ENCODE measurements at regions not wholly inside any gene's neighbourhood (a gene's known extent, or its start where the extent isn't known, plus 50 kb on each side); places are given as distances from the start of the nearest gene placed in this dataset.

GRCh38 chr12:42916143-42916542 is 326.6 kb upstream of the PRICKLE1 start:
- no peak overlapping the region for H3K9ac ChIP-seq (ENCODE audit: control insufficient read depth, extremely low read depth, insufficient read depth, low read length)
- no peaks in the 10 kb centered on the region for H3K36me3 ChIP-seq (ENCODE audit: control insufficient read depth in 2 of 2, extremely low read depth in 1 of 2, insufficient read depth in 2 of 2, low read length in 2 of 2)
- peak; percentile 41 for FAIRE-seq
- dilution Hi-C loops (cut with MboI; ENCODE audit: extremely low pct_ligation_motif_present, low sequenced_read_pairs) = no loop called here
- no peak overlapping the region for H2AFZ ChIP-seq (ENCODE audit: control insufficient read depth, low read length)
- no peak overlapping the region for H3K4me2 ChIP-seq (ENCODE audit: control insufficient read depth, extremely low read depth, insufficient read depth, low read depth, low read length)
- H3K9me1 ChIP-seq (ENCODE audit: control insufficient read depth, extremely low read depth, insufficient read depth, low read length) = no peaks in the 10 kb centered on the region
- H3K79me2 ChIP-seq (ENCODE audit: control insufficient read depth, insufficient read depth, low read length) = no peaks in the 10 kb centered on the region
- H3K4me3 ChIP-seq (ENCODE audit: control insufficient read depth in 2 of 3, extremely low read depth in 1 of 3, insufficient read depth in 2 of 3, low read depth in 1 of 3, low read length in 3 of 3) = no peak overlapping the region
- no peak for TF ChIP-seq EZH2 (IDR thresholded peaks at IDR 0.05; ENCODE audit: low read length)
- TF ChIP-seq, protein P1, sequence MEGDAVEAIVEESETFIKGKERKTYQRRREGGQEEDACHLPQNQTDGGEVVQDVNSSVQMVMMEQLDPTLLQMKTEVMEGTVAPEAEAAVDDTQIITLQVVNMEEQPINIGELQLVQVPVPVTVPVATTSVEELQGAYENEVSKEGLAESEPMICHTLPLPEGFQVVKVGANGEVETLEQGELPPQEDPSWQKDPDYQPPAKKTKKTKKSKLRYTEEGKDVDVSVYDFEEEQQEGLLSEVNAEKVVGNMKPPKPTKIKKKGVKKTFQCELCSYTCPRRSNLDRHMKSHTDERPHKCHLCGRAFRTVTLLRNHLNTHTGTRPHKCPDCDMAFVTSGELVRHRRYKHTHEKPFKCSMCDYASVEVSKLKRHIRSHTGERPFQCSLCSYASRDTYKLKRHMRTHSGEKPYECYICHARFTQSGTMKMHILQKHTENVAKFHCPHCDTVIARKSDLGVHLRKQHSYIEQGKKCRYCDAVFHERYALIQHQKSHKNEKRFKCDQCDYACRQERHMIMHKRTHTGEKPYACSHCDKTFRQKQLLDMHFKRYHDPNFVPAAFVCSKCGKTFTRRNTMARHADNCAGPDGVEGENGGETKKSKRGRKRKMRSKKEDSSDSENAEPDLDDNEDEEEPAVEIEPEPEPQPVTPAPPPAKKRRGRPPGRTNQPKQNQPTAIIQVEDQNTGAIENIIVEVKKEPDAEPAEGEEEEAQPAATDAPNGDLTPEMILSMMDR (optimal IDR thresholded peaks at IDR 0.05 in 1 of 3, IDR thresholded peaks at IDR 0.05 in 1 of 3, conservative IDR thresholded peaks at IDR 0.05 in 1 of 3; ENCODE audit: extremely low read depth in 1 of 3, insufficient read depth in 2 of 3, low read length in 3 of 3) = no peak
- no peaks in the 10 kb centered on the region for H4K20me1 ChIP-seq (ENCODE audit: control insufficient read depth, extremely low read depth, insufficient read depth, low read length)
- H3K9me3 ChIP-seq (ENCODE audit: control insufficient read depth, low read depth, low read length) = no peaks in the 10 kb centered on the region
- H3K4me1 ChIP-seq (ENCODE audit: control insufficient read depth, extremely low read depth, insufficient read depth, low read length) = peaks cover 2% of the 10 kb centered on the region
- no peak for DNase-seq (ENCODE audit: low read depth, low spot score)
- no peak overlapping the region for H3K27ac ChIP-seq (ENCODE audit: control insufficient read depth, insufficient read depth, low read length)
- H3K27me3 ChIP-seq (ENCODE audit: control insufficient read depth, extremely low read depth, insufficient read depth, low read length) = no peaks in the 10 kb centered on the region

GRCh38 chr12:42915426-42915825 is 325.9 kb upstream of the PRICKLE1 start:
- Histone ChIP-seq H3K79me2 (ENCODE audit: control insufficient read depth, insufficient read depth, low read length) (no peaks in the 10 kb centered on the region), H3K27me3 (ENCODE audit: control insufficient read depth, extremely low read depth, insufficient read depth, low read length) (no peaks in the 10 kb centered on the region), H3K36me3 (ENCODE audit: control insufficient read depth in 2 of 2, extremely low read depth in 1 of 2, insufficient read depth in 2 of 2, low read length in 2 of 2) (no peaks in the 10 kb centered on the region), H3K4me3 (ENCODE audit: control insufficient read depth in 2 of 3, extremely low read depth in 1 of 3, insufficient read depth in 2 of 3, low read depth in 1 of 3, low read length in 3 of 3) (no peak overlapping the region), H3K4me1 (ENCODE audit: control insufficient read depth, extremely low read depth, insufficient read depth, low read length) (peaks cover 8% of the 10 kb centered on the region), H3K9me3 (ENCODE audit: control insufficient read depth, low read depth, low read length) (no peaks in the 10 kb centered on the region), H3K9ac (ENCODE audit: control insufficient read depth, extremely low read depth, insufficient read depth, low read length) (no peak overlapping the region), H4K20me1 (ENCODE audit: control insufficient read depth, extremely low read depth, insufficient read depth, low read length) (no peaks in the 10 kb centered on the region), H3K27ac (ENCODE audit: control insufficient read depth, insufficient read depth, low read length) (no peak overlapping the region), H3K4me2 (ENCODE audit: control insufficient read depth, extremely low read depth, insufficient read depth, low read depth, low read length) (no peak overlapping the region), H3K9me1 (ENCODE audit: control insufficient read depth, extremely low read depth, insufficient read depth, low read length) (no peaks in the 10 kb centered on the region), H2AFZ (ENCODE audit: control insufficient read depth, low read length) (no peak overlapping the region)
- dilution Hi-C loops (cut with MboI; ENCODE audit: extremely low pct_ligation_motif_present, low sequenced_read_pairs) = no loop called here
- DNase-seq (ENCODE audit: low read depth, low spot score) (no peak), FAIRE-seq (no peak)
- no peak for TF ChIP-seq EZH2 (IDR thresholded peaks at IDR 0.05; ENCODE audit: low read length)
- TF ChIP-seq, protein P1 (optimal IDR thresholded peaks at IDR 0.05 in 1 of 3, IDR thresholded peaks at IDR 0.05 in 1 of 3, conservative IDR thresholded peaks at IDR 0.05 in 1 of 3; ENCODE audit: extremely low read depth in 1 of 3, insufficient read depth in 2 of 3, low read length in 3 of 3) = no peak

Measured in keratinocyte (primary cell).